AG04449 (cell line): ENCODE measurements at regions not wholly inside any gene's neighbourhood (a gene's known extent, or its start where the extent isn't known, plus 50 kb on each side); places are given as distances from the start of the nearest gene placed in this dataset.

ENCODE experiments used
- CTCF ChIA-PET: fragments of 350-600 bp; formaldehyde crosslinking; extraction: SDS; loops from one replicate; lab custom pipeline; 2021; ENCODE audit warnings: antibody characterized with exemption; lab: Yijun Ruan, JAX
- POLR2A ChIA-PET: fragments of 400-600, 350-600 bp; formaldehyde crosslinking; extraction: SDS; loops from one replicate; lab custom pipeline; 2020; ENCODE audit warnings: antibody characterized with exemption, inconsistent platforms; lab: Yijun Ruan, JAX
- DNase-seq: peaks from one replicate; pipeline ENCODE4 v3.0.0-alpha.2; 2010; ENCODE audit warnings: low read depth, low spot score
- H3K4me3 ChIP-seq: 2 replicates; pipeline ENCODE4 v1.5.1; 2011; ENCODE audit warnings: low read depth, mild to moderate bottlenecking, control low read depth, low read length
- TF ChIP-seq, protein P1 (sequence below): IDR thresholded peaks from one replicate; pipeline ENCODE4 v1.5.1; 2011; ENCODE audit warnings: mild to moderate bottlenecking, moderate library complexity, low read length, control low read depth, inconsistent platforms; ENCODE audit not compliant: insufficient read depth; ENCODE audit errors: missing control alignments

DNA sequence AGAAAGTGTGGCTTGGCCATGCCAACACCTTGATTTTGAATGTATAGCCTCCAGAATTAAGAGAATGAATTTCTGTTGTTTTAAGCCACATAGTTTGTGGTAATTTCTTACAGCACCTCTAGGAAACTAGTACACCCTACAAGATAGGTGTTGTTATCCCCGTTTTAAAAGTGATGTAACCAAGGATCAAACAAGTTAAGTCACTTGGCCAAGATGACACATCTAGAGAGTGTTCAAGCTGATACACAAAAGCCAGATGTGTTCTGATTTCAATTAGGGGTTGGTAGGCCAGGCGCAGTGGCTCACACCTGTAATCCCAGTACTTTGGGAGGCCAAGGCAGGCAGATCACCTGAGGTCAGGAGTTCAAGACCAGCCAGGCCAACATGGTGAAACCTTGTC is 396.5 kb upstream of the SOX9 start:
- no peak overlapping the region for H3K4me3 ChIP-seq
- ChIA-PET CTCF (no interaction called here), POLR2A (no interaction called here)
- TF ChIP-seq, protein P1, sequence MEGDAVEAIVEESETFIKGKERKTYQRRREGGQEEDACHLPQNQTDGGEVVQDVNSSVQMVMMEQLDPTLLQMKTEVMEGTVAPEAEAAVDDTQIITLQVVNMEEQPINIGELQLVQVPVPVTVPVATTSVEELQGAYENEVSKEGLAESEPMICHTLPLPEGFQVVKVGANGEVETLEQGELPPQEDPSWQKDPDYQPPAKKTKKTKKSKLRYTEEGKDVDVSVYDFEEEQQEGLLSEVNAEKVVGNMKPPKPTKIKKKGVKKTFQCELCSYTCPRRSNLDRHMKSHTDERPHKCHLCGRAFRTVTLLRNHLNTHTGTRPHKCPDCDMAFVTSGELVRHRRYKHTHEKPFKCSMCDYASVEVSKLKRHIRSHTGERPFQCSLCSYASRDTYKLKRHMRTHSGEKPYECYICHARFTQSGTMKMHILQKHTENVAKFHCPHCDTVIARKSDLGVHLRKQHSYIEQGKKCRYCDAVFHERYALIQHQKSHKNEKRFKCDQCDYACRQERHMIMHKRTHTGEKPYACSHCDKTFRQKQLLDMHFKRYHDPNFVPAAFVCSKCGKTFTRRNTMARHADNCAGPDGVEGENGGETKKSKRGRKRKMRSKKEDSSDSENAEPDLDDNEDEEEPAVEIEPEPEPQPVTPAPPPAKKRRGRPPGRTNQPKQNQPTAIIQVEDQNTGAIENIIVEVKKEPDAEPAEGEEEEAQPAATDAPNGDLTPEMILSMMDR, result no peak
- no peak for DNase-seq

DNA sequence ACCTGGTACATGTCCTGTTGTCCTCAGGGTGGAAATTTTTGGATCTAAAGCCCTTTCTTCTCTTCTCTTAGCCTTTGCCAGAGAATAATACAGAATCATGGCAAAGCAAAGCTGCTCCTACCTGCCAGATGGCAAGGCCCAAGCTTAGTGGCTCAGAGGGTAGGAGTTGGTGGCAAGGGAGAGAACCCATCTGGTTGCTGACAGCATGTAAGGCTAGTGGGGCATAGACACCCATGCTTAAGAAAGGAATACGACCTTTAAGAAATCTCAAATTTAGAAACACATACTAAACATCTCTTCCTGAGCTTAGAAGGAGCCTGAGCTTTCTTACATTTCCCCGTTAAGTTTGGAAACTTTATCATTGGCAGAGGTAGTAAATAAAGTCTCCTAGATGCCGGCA is 395.0 kb upstream of the SOX9 start:
- POLR2A ChIA-PET, result no interaction called here
- no peak for DNase-seq
- TF ChIP-seq, protein P1, result no peak
- no peak overlapping the region for H3K4me3 ChIP-seq
- CTCF ChIA-PET, result interaction anchor here (0.9 kb wide), 1 partner anchor 959 kb away, joined by 3 read pairs; no protein-coding TSS in a partner anchor

DNA sequence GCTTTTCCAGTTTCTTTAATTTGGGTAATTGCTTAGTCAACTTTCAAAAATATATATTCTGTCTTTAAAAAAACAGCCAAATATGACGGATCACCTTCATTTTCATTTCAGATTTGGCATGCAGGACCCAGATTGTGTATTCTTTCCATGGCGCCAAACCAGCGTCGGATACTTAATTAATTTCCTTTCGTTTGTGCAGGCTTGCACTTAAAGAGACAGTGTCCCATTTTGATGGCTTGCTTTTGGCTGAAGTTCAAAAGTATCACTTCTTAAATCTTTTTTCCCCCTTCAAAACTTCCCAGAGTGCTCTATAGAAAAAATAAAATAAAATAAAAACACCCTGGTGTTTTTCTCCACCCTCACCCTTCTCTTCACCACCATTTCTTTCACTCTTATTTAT is 394.5 kb upstream of the SOX9 start:
- TF ChIP-seq, protein P1, result no peak
- no peak overlapping the region for H3K4me3 ChIP-seq
- DNase-seq, result no peak
- CTCF ChIA-PET, result interaction anchor here (0.9 kb wide), 1 partner anchor 960 kb away, joined by 3 read pairs; no protein-coding TSS in a partner anchor
- POLR2A ChIA-PET, result no interaction called here

- POLR2A ChIA-PET, result no interaction called here
- CTCF ChIA-PET, result no interaction called here
- no peak for DNase-seq
- TF ChIP-seq, protein P1, result no peak
- H3K4me3 ChIP-seq, result no peak overlapping the region
These were observed 393.5 kb upstream of the SOX9 start for GRCh38 chr17:71727292-71727691.

DNA sequence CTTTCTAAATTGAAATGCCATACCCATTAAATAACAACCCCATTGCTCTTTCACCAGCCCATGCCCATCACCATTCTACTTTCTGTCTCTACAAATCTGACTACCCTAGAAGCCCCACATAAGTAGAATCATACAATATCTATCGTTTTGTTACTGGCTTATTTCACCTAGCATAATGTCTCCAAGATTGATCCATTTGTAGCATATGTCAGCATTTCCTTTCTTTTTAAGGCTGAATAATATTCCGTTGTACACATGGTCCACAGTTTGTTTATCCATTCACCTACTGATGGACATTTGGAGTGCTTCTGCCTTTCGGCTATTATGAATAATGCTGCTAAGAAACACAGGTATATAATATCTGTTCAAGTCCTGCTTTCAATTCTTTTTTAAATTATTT is 393.1 kb upstream of the SOX9 start:
- ChIA-PET POLR2A (no interaction called here), CTCF (no interaction called here)
- TF ChIP-seq, protein P1, result no peak
- DNase-seq, result no peak
- H3K4me3 ChIP-seq, result no peak overlapping the region

DNA sequence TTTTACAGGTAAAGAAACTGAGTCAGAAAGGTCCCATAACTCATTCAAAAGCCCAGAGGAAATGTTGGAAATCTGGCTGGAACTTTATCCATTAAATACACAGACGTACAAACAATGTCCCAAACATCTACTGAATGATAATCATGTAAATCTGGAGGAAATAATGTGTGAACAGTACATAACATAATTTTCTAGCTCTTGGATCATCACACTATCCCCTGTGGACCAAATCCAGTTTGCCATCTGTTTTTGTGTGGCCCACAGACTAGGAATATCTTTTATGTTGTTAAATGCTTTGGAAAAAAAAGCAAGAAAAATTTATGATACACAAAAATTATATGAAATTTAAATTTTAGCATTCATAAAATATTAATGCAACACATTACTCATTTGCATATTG is 389.9 kb upstream of the SOX9 start:
- DNase-seq, result no peak
- TF ChIP-seq, protein P1, result no peak
- POLR2A ChIA-PET, result no interaction called here
- CTCF ChIA-PET, result no interaction called here
- H3K4me3 ChIP-seq, result no peak overlapping the region
